Effector memory CD4-positive, alpha-beta T cell (primary cell): ENCODE measurements at regions not wholly inside any gene's neighbourhood (a gene's known extent, or its start where the extent isn't known, plus 50 kb on each side); places are given as distances from the start of the nearest gene placed in this dataset.
"Not testable (repeated sequence)": the region's sequence is repeated elsewhere in the genome, so short reads cannot be mapped to it uniquely, and the experiment has no call there.

ENCODE experiments used
- DNase-seq, 3 donors: peaks; one replicate each; pipeline ENCODE4 v3.0.0-alpha.2; 2020
- H3K27ac ChIP-seq: 2 replicates; pipeline ENCODE4 v1.7.0; 2013; ENCODE audit warnings: mild to moderate bottlenecking, low read length, moderate library complexity; ENCODE audit not compliant: insufficient read depth, poor library complexity, severe bottlenecking
- H3K27me3 ChIP-seq: replicated peaks from 2 replicates; pipeline ENCODE4 v1.7.0; 2013; ENCODE audit warnings: mild to moderate bottlenecking, low read length; ENCODE audit not compliant: insufficient read depth, control insufficient read depth, poor library complexity, severe bottlenecking
- H3K36me3 ChIP-seq: 2 replicates; pipeline ENCODE4 v1.7.0; 2013; ENCODE audit warnings: mild to moderate bottlenecking, low read length, moderate library complexity; ENCODE audit not compliant: control insufficient read depth, insufficient read depth
- H3K4me1 ChIP-seq: 2 replicates; pipeline ENCODE4 v1.7.0; 2013; ENCODE audit warnings: low read length, mild to moderate bottlenecking; ENCODE audit not compliant: control insufficient read depth, insufficient read depth, poor library complexity, severe bottlenecking
- H3K4me3 ChIP-seq: 2 replicates; pipeline ENCODE4 v1.7.0; 2013; ENCODE audit warnings: low read length, low read depth, mild to moderate bottlenecking; ENCODE audit not compliant: insufficient read depth, poor library complexity, severe bottlenecking
- H3K9me3 ChIP-seq: 2 replicates; pipeline ENCODE4 v1.7.0; 2013; ENCODE audit warnings: mild to moderate bottlenecking, low read length, moderate library complexity; ENCODE audit not compliant: control insufficient read depth

- not testable (repeated sequence) for H3K27ac ChIP-seq, H3K27me3 ChIP-seq, H3K4me3 ChIP-seq, H3K4me1 ChIP-seq, H3K9me3 ChIP-seq, H3K36me3 ChIP-seq
- DNase-seq, result peak in 2 of 3 donors; percentile 18 to 25
Measured at GRCh38 chr3:197459571-197459970, 96.2 kb downstream of the BDH1 start.

GRCh38 chr3:197458906-197459470 is 96.8 kb downstream of the BDH1 start:
- Histone ChIP-seq H3K36me3 (no peaks in the 10 kb centered on the region), H3K27me3 (no peaks in the 10 kb centered on the region), H3K4me3 (no peak overlapping the region), H3K4me1 (no peaks in the 10 kb centered on the region), H3K27ac (no peak overlapping the region), H3K9me3 (no peaks in the 10 kb centered on the region)
- no peak for DNase-seq

GRCh38 chr3:197458179-197458707 is 97.5 kb downstream of the BDH1 start:
- Histone ChIP-seq H3K4me3 (no peak overlapping the region), H3K27ac (no peak overlapping the region), H3K27me3 (no peaks in the 10 kb centered on the region), H3K9me3 (no peaks in the 10 kb centered on the region), H3K4me1 (no peaks in the 10 kb centered on the region), H3K36me3 (no peaks in the 10 kb centered on the region)
- no peak for DNase-seq

GRCh38 chr3:197456261-197457091 is 99.3 kb downstream of the BDH1 start:
- Histone ChIP-seq H3K27ac (no peak overlapping the region), H3K4me3 (peak overlapping the region; percentile 70), H3K36me3 (no peaks in the 10 kb centered on the region), H3K27me3 (no peaks in the 10 kb centered on the region), H3K4me1 (no peaks in the 10 kb centered on the region), H3K9me3 (no peaks in the 10 kb centered on the region)
- peak in 1 of 3 donors; percentile 17 for DNase-seq

- H3K4me1 ChIP-seq, H3K9me3 ChIP-seq, H3K27ac ChIP-seq, DNase-seq, H3K4me3 ChIP-seq, H3K36me3 ChIP-seq, H3K27me3 ChIP-seq: not testable (repeated sequence)
Measured at GRCh38 chr3:197454841-197455240, 100.9 kb downstream of the BDH1 start.

- Histone ChIP-seq H3K4me1 (no peaks in the 10 kb centered on the region), H3K27me3 (no peaks in the 10 kb centered on the region), H3K4me3 (no peak overlapping the region), H3K9me3 (no peaks in the 10 kb centered on the region), H3K36me3 (no peaks in the 10 kb centered on the region), H3K27ac (no peak overlapping the region)
- DNase-seq, result no peak
Measured at GRCh38 chr3:197454014-197454413, 101.8 kb downstream of the BDH1 start.

- no peak for DNase-seq
- no peak overlapping the region for H3K4me3 ChIP-seq
- H3K27ac ChIP-seq, result no peak overlapping the region
- no peaks in the 10 kb centered on the region for H3K9me3 ChIP-seq
- H3K4me1 ChIP-seq, result no peaks in the 10 kb centered on the region
- H3K27me3 ChIP-seq, result no peaks in the 10 kb centered on the region
- H3K36me3 ChIP-seq, result no peaks in the 10 kb centered on the region
Measured at GRCh38 chr3:197450810-197451209, 105.0 kb downstream of the BDH1 start.

- H3K4me1 ChIP-seq, result no peaks in the 10 kb centered on the region
- no peaks in the 10 kb centered on the region for H3K36me3 ChIP-seq
- no peak overlapping the region for H3K27ac ChIP-seq
- H3K27me3 ChIP-seq, result no peaks in the 10 kb centered on the region
- no peaks in the 10 kb centered on the region for H3K9me3 ChIP-seq
- H3K4me3 ChIP-seq, result no peak overlapping the region
- no peak for DNase-seq
Measured at GRCh38 chr3:197450308-197450707, 105.5 kb downstream of the BDH1 start.

- not testable (repeated sequence) for H3K27me3 ChIP-seq, H3K27ac ChIP-seq, H3K4me1 ChIP-seq, DNase-seq, H3K4me3 ChIP-seq, H3K36me3 ChIP-seq, H3K9me3 ChIP-seq
Measured at GRCh38 chr3:197449181-197449580, 106.6 kb downstream of the BDH1 start.

GRCh38 chr3:197447781-197448180 is 108.0 kb downstream of the BDH1 start:
- not testable (repeated sequence) for H3K36me3 ChIP-seq, H3K27ac ChIP-seq, H3K4me3 ChIP-seq, DNase-seq, H3K9me3 ChIP-seq, H3K27me3 ChIP-seq, H3K4me1 ChIP-seq
